Stimulated activated naive CD8-positive, alpha-beta T cell treated with anti-CD3 and anti-CD28 coated beads, Interleukin-15, amount 100 ng/mL, for 72 hours (primary cell): ENCODE measurements at regions not wholly inside any gene's neighbourhood (a gene's known extent, or its start where the extent isn't known, plus 50 kb on each side); places are given as distances from the start of the nearest gene placed in this dataset.

Source experiments
- ATAC-seq: fragments of 150-1000 bp; cut with Tn5 transposase; 2 replicates; pipeline ENCODE4 v1.10.0; 2021; ENCODE audit warnings: mild to moderate bottlenecking, moderate library complexity
- DNase-seq, 2 donors: peaks; one replicate each; pipeline ENCODE4 v3.0.0; 2021 to 2022
- H3K27ac Mint-ChIP-seq, 2 donors: one replicate each; pipeline ENCODE4 v1.8.0; 2022; ENCODE audit warnings: mild to moderate bottlenecking in 2 of 2, mixed read lengths in 2 of 2, moderate library complexity in 2 of 2
- H3K27me3 Mint-ChIP-seq: one replicate; pipeline ENCODE4 v1.8.0; 2022; ENCODE audit warnings: mixed read lengths
- H3K4me1 Mint-ChIP-seq: one replicate; pipeline ENCODE4 v1.8.0; 2022; ENCODE audit warnings: mild to moderate bottlenecking, mixed read lengths
- H3K4me3 Mint-ChIP-seq, 2 donors: one replicate each; pipeline ENCODE4 v1.8.0; 2022; ENCODE audit warnings: mild to moderate bottlenecking in 2 of 2, mixed read lengths in 2 of 2, moderate library complexity in 1 of 2
- H3K9me3 Mint-ChIP-seq, 2 donors: one replicate each; pipeline ENCODE4 v1.8.0; 2022; ENCODE audit warnings: mixed read lengths in 2 of 2

DNA sequence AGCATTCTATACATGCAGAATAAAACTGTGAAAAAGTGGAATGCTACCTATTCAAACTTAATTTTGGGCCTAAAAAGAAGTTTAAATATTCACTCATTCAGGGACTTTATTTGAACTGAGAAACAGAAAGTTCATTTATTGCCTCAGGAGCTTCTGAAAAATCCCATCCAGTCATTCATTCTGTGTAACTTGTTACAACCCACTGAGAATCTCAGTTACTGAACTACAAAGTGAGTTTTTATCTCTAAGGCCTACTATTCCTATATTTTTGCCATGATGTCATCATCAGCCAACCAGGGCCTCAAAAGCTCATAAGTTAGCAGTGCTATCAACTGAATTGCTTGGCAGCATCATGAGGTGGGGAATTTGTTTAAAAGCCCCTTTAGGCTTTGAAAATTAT is 98.0 kb upstream of the BOC start:
- no peak overlapping the region for H3K27ac Mint-ChIP-seq
- no peaks in the 10 kb centered on the region for H3K9me3 Mint-ChIP-seq
- DNase-seq = no peak
- no peak overlapping the region for H3K4me3 Mint-ChIP-seq
- H3K4me1 Mint-ChIP-seq = peaks cover 7% of the 10 kb centered on the region
- no peaks in the 10 kb centered on the region for H3K27me3 Mint-ChIP-seq
- ATAC-seq = peak; percentile 75

DNA sequence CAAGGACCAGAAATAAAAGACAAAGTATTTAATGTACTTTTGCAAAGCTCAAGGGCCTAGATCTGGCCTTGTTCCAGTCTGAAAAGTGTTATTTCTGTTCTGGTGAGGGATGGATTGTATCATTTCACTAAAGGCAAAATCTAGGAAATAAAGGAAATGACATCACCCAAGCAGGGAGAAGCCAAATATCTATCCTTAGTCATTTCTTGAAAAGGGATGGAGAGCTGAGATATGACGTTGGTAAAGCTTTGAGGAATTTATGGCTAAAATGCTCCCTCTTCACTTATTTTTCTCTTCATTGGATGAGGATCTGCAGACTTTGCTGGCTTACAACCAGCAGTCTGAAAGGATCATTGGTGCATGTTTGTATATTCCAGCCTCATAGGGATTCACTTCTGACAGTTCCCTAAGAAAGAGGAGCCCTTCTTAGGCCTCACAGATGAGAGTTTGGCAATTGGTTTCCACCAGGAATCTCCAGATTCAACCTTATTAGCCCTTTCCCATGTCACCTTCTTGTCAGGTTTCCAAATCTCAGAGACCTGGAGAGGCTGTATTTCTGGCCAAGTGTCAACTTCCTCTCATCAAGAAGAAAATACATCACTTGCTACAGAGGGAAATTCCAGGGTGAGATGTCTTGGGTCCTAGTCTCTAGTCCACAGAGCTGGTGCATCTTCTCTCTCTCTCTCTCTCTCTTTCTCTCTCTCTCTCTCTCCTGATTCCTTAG is 93.7 kb upstream of the BOC start:
- no peak for ATAC-seq
- no peaks in the 10 kb centered on the region for H3K27me3 Mint-ChIP-seq

DNA sequence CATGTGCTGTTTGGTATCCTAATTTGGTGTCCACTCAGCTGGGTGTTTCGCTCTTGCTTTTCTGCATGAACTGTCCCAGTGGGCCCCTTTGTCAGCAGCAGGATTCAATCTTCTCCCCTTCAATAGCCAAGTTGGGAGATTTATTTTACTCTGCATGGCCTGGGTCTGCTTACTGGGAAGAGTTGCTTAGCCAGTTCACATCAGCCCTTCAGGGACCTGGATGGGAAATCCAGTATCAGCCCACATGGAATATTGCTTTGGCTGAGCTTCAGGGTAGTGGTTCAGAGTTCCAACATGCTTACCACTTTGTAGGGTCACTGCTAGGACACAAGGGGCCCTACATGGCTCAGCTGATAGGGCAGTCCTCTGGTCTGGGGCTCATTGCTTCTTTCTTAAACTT is 93.0 kb upstream of the BOC start:
- no peak for DNase-seq
- no peaks in the 10 kb centered on the region for H3K9me3 Mint-ChIP-seq
- no peaks in the 10 kb centered on the region for H3K27me3 Mint-ChIP-seq
- ATAC-seq = no peak
- no peak overlapping the region for H3K4me3 Mint-ChIP-seq
- no peak overlapping the region for H3K27ac Mint-ChIP-seq
- H3K4me1 Mint-ChIP-seq = no peaks in the 10 kb centered on the region

More for the DNA sequence above, 93.7 kb upstream of the BOC start:
- DNase-seq = no peak
- no peak overlapping the region for H3K27ac Mint-ChIP-seq
- H3K4me3 Mint-ChIP-seq = no peak overlapping the region
- no peaks in the 10 kb centered on the region for H3K9me3 Mint-ChIP-seq
- no peaks in the 10 kb centered on the region for H3K4me1 Mint-ChIP-seq

DNA sequence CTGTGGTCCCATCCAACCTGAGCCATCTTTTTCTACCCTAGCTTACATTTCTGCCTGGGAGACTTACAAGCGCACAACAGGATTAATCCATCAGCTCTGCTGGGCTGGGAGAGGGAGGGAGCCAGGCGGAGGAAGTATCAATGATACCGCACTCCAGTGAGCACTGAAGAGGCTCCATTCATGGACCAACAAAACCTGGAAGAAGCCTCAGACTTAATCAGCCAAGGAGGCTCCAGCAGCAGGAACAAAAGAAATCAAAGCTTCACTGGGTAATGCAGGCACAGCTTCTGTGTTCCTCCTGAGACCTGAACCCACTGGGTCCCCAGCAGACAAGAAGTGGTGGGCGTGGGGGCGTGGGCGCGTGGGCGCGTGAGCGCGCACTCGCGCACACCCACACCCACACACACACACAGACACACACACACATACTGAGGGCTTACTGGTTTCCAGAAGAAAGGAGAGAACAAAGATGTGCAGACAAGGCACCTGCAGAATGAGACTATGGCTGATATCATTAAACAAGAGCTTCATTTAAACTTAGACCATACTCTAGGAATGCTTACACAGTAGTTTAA is 87.0 kb upstream of the BOC start:
- ATAC-seq = no peak
- Mint-ChIP-seq H3K27me3 (no peaks in the 10 kb centered on the region), H3K4me1 (peaks cover 6% of the 10 kb centered on the region), H3K4me3 (no peak overlapping the region), H3K9me3 (no peaks in the 10 kb centered on the region), H3K27ac (no peak overlapping the region)
- no peak for DNase-seq

DNA sequence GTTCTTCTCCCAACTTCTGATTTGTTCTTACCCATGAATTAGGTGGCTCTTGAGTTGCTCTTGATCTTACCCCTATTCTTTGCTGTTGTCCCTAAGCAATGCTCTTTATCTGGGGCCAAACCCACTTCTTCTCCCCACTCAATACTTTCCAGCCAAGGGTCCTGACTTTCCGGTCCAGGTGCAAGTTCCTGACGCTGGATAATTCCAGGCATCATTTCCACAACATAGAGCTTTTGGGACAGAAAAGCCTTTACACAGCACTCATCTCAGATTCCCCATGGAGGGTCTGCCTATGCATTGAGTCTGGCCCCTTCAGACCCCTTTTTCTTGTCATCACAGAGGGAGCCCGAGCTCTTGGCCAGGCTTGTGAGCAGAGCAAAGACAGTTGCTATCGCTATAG is 85.4 kb upstream of the BOC start:
- no peaks in the 10 kb centered on the region for H3K27me3 Mint-ChIP-seq
- no peaks in the 10 kb centered on the region for H3K9me3 Mint-ChIP-seq
- no peak for DNase-seq
- no peak for ATAC-seq
- H3K4me3 Mint-ChIP-seq = no peak overlapping the region
- H3K4me1 Mint-ChIP-seq = peaks cover 6% of the 10 kb centered on the region
- no peak overlapping the region for H3K27ac Mint-ChIP-seq

DNA sequence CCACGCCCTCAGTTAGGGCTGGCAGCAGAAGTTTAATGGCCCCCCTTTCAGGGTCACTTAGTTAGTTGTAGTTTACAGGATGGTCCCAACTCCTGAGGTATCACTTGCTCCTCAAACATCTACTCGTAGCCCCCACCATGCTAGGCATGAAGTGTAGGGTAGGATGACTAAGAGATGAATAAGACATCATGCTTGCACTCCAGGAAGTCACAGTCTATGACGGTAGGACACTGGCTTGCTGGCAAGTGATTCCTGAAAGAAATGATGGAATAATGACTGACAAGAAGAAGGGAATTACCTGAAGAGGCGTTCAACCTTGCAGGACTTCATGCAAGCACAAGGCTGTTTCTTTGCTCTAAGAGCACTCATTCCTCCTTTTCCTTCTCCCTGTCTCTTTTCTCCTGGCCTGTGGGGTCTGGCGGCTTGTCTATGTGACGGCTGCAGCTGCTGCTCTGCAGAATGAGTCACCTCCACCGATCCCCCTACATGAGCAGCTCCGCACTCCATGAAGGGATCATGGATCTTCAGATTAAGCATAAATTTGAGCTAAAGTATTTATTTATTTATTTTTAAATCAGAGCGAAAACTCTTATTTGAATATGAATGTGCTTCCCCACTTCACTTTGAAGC is 82.9 kb upstream of the BOC start:
- Mint-ChIP-seq H3K27ac (no peak overlapping the region), H3K27me3 (no peaks in the 10 kb centered on the region), H3K4me1 (peaks cover 6% of the 10 kb centered on the region), H3K4me3 (no peak overlapping the region), H3K9me3 (no peaks in the 10 kb centered on the region)
- ATAC-seq = no peak
- DNase-seq = no peak

DNA sequence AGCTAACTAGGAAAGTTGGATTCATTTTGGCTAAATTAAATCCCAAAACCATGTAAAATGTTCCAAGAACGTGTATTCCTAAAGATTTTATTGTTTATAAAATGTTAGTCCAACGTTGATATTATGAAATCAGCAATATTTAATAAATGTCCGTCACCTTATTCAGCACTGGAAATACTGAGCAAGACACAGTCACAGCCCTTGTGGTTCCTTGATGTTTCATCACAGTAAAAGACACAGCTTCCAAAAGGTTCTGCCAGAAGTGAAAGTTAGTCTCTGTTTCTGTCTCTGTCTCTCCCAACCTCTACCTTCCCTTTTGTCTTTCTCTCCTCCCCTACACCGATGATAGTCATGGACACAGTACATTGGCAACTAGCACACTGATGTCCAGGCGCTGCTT is 82.2 kb upstream of the BOC start:
- Mint-ChIP-seq H3K27ac (no peak overlapping the region), H3K4me3 (no peak overlapping the region), H3K27me3 (no peaks in the 10 kb centered on the region), H3K9me3 (no peaks in the 10 kb centered on the region), H3K4me1 (peaks cover 5% of the 10 kb centered on the region)
- DNase-seq = no peak
- ATAC-seq = no peak

DNA sequence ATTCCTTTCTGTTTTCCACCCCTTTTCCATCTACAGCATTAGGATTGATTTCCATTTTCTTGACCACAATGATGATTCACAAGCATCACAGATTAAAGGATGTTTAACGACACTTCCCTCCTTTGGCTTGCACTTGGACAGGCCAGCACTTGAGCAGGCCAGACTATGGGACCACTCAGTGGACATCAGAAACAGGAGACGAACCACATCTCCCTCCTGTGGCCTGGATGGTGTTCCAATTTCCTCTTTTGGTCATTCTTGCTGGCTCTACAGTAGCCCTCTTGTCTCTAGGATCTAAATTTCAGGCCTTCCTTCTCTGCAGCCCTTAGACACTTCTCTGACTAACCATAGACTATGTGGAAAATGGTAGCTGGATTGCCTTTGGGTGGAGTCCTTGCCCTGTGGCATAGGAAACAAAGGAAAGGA is 78.8 kb upstream of the BOC start:
- ATAC-seq (no peak), DNase-seq (no peak)
- H3K9me3 Mint-ChIP-seq = no peaks in the 10 kb centered on the region
- no peak overlapping the region for H3K27ac Mint-ChIP-seq
- H3K27me3 Mint-ChIP-seq = no peaks in the 10 kb centered on the region
- H3K4me1 Mint-ChIP-seq = no peaks in the 10 kb centered on the region
- H3K4me3 Mint-ChIP-seq = no peak overlapping the region

DNA sequence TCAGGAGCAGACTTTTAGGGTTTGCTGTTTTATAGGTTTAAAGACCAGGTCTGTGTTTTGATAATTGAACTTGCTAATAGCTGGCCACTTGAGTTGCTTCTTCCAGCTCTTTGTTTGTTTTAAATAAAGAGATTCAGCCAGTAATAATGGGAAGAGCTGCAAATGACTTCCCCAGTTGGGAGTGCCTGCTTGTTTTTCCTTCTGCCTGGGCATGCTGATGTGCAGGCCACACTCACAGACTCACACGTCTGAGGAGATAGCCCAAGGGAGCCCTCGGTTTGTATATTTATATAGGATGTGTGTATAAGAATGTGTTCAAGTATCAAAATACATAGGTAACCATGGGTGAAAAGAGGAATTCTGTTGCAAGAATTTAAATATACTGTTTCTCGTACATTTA is 78.2 kb upstream of the BOC start:
- Mint-ChIP-seq H3K4me1 (no peaks in the 10 kb centered on the region), H3K27me3 (no peaks in the 10 kb centered on the region), H3K9me3 (no peaks in the 10 kb centered on the region), H3K27ac (no peak overlapping the region), H3K4me3 (no peak overlapping the region)
- ATAC-seq (no peak), DNase-seq (no peak)

DNA sequence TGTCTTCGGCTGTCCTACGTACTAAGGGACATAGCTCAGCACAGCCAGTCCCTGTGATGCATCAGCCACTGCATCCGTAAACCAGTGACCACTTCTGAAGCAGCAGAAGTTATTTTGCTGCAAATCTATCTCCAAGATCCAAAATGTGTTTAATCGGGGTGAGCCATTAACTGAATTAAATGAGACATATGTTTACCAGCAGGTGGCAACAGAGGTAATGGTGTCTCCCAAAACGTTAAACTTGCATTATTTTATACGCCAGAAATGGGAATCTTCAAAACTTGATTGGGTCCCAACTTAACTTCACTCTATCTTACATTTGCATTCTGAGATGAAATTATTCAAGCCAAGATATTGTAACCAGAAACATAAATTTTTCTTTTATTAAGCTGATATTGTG is 75.3 kb upstream of the BOC start:
- Mint-ChIP-seq H3K27me3 (no peaks in the 10 kb centered on the region), H3K4me1 (peaks cover 4% of the 10 kb centered on the region), H3K27ac (no peak overlapping the region), H3K9me3 (no peaks in the 10 kb centered on the region), H3K4me3 (no peak overlapping the region)
- no peak for DNase-seq
- no peak for ATAC-seq

DNA sequence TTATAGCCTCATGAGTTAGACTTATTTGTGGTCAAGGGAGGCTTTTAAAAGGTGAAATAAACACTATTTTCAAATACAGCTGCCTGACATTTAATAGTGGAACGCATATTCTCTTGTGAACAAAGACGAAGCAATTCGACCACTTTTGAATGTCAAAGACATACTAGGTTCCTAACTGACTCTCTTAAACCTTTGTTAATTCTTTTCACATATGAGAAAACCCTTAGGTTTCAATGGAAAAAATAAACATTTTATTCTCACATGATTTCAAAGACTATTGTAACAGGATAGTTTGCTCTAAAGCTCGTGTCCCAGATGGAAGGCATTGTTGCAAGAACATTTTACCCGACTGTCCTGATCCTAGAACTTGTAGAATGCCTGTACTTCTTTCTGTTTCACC is 74.8 kb upstream of the BOC start:
- H3K4me3 Mint-ChIP-seq = no peak overlapping the region
- H3K9me3 Mint-ChIP-seq = no peaks in the 10 kb centered on the region
- H3K27me3 Mint-ChIP-seq = no peaks in the 10 kb centered on the region
- ATAC-seq (no peak), DNase-seq (no peak)
- H3K4me1 Mint-ChIP-seq = peaks cover 7% of the 10 kb centered on the region
- H3K27ac Mint-ChIP-seq = no peak overlapping the region

DNA sequence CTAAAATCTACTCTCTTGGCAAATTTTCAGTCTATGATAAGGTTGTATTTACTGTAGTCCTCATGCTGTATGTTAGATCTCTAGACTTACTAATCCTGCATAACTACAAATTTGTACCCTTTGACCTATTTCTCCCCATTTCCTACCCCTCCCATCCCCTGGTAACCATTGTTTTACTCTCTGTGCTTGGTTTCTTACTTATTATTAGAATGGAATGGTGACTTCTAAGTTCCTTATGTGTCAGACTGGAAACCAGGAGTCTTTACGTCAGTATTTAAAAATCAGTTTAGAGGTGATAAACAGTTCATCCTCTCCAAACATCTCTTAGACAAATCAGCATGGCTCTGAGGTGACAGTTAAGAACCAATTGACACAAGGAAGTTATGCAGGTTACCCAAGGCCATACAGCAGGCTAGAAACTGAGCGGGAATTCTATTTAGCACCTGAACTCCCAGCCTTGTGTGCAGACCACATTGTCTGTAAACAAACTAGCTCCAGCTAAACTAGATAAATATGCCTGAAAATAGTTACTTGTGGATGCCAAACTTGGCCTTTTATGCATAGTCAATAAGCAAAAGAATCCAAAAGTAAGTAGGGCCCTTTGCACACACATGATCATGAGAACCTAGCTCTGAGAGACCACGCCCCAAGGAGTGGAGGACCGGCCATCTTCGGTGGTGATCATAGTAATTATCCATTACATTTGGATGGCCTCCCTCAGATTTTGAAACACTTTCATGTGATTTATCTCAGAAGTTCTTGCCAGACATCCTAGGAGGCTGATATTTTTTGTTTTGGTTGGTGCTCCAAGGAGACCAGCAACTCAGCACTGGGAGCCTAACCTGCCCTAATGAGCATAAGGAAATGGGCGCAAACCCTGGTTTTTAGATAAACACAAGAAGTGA is 72.3 kb upstream of the BOC start:
- Mint-ChIP-seq H3K27me3 (no peaks in the 10 kb centered on the region), H3K4me1 (peaks cover 7% of the 10 kb centered on the region), H3K27ac (no peak overlapping the region), H3K4me3 (no peak overlapping the region), H3K9me3 (no peaks in the 10 kb centered on the region)
- DNase-seq (no peak), ATAC-seq (no peak)

DNA sequence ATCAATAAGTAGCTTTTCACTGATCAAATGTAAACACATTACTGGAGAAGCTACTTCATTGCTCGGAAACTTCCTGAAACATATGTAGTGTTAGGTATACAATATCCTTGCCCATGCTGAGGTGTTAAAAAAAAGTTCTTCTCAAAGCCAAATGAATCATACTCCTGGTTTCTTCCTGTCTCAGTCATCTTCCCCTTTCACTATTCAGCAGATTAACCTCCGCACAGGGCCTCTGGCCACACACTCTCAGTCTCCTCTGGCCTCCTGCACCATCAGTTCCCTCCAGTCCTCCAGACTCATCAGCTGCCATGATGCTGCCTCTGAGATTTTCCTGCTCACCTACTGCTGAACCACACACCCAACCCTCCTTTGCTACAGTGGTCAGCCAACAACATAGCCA is 70.5 kb upstream of the BOC start:
- no peaks in the 10 kb centered on the region for H3K27me3 Mint-ChIP-seq
- no peak overlapping the region for H3K27ac Mint-ChIP-seq
- DNase-seq (peak in 1 of 2 donors; percentile 8), ATAC-seq (peak; percentile 61)
- no peak overlapping the region for H3K4me3 Mint-ChIP-seq
- H3K9me3 Mint-ChIP-seq = no peaks in the 10 kb centered on the region
- peaks cover 7% of the 10 kb centered on the region for H3K4me1 Mint-ChIP-seq

DNA sequence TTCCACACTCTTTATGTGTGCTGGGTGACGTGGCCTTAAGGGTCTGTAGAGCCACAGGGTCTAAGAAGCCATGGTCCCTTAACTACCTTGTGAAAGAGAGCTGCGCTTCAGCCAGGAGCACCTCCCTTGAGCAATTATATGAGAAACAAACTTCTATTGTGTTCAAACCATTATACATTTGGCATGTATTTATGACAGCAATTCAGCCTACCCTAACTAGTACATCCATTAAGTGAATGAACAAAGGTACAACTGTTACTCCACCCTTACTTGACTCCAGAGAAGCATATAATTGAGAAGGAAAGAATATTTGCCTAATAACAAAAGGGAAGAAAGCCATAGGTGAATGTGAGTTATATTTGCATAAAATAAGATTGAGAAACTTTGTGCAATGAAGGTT is 69.8 kb upstream of the BOC start:
- no peaks in the 10 kb centered on the region for H3K9me3 Mint-ChIP-seq
- no peak overlapping the region for H3K27ac Mint-ChIP-seq
- no peaks in the 10 kb centered on the region for H3K27me3 Mint-ChIP-seq
- peaks cover 7% of the 10 kb centered on the region for H3K4me1 Mint-ChIP-seq
- no peak overlapping the region for H3K4me3 Mint-ChIP-seq
- DNase-seq (no peak), ATAC-seq (no peak)

DNA sequence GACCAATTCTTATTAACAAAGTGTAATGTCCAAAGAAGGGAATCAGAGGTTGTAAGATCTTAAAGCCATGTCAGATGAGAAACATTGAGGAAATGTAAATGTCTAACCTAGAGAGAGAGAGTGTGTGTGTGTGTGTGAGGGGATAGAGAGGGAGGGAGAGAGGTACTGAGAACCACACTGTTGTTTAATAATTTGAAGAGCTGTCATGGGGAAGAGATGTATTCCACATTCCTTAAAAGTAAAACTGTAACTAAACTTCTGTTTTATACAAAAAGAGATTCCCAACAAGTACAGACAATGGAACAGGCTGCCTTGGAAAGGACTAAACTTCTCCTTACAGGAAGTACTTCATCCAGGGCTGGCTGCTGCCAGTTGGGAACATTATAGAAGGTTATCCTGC is 68.9 kb upstream of the BOC start:
- DNase-seq (no peak), ATAC-seq (no peak)
- Mint-ChIP-seq H3K4me3 (no peak overlapping the region), H3K27ac (peak overlapping the region in 1 of 2 donors; percentile 72), H3K4me1 (peaks cover 7% of the 10 kb centered on the region), H3K9me3 (no peaks in the 10 kb centered on the region), H3K27me3 (no peaks in the 10 kb centered on the region)

DNA sequence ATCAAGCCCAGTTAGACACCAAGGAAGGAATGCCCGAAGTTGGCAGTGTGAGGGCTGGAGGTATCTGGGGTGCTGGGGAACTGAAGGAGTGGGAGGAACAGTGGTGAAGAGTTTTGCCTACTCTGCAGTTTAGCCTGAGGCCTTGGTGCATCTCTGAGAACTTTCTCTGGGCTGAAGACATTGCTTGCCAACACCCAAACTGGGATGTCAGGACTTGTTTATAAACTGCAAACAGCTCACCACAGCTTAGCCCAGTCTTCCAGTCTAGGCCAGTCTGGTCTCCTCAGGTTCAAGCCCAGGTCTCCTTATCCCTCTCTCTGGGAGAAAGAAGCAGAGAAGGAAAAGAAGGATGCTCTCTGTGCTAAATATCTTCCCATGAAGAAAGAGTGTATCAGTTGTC is 68.0 kb upstream of the BOC start:
- DNase-seq = no peak
- Mint-ChIP-seq H3K4me3 (no peak overlapping the region), H3K27ac (no peak overlapping the region), H3K27me3 (no peaks in the 10 kb centered on the region), H3K4me1 (peaks cover 7% of the 10 kb centered on the region), H3K9me3 (no peaks in the 10 kb centered on the region)
- no peak for ATAC-seq
